Large intestine (tissue), 3 donors: ENCODE measurements at regions not wholly inside any gene's neighbourhood (a gene's known extent, or its start where the extent isn't known, plus 50 kb on each side); places are given as distances from the start of the nearest gene placed in this dataset.

Source experiments
- DNase-seq, 2 donors: peaks; one replicate each; pipeline versions ENCODE4 v3.0.0 to v3.0.0-alpha.2; 2013
- H3K27ac ChIP-seq: one replicate; pipeline ENCODE4 v1.5.1; 2013; ENCODE audit warnings: low read length
- H3K27me3 ChIP-seq: 2 replicates; pipeline ENCODE4 v1.6.1; 2013; ENCODE audit warnings: low read length; ENCODE audit not compliant: control insufficient read depth, insufficient read depth
- H3K36me3 ChIP-seq: 2 replicates; pipeline ENCODE4 v1.6.1; 2013; ENCODE audit warnings: low read length; ENCODE audit not compliant: control insufficient read depth, insufficient read depth
- H3K4me1 ChIP-seq: one replicate; pipeline ENCODE4 v1.6.1; 2013; ENCODE audit warnings: low read length; ENCODE audit not compliant: control insufficient read depth, insufficient read depth
- H3K4me3 ChIP-seq: one replicate; pipeline ENCODE4 v1.5.1; 2013; ENCODE audit warnings: low read length
- H3K9me3 ChIP-seq: one replicate; pipeline ENCODE4 v1.6.1; 2013; ENCODE audit warnings: mild to moderate bottlenecking, low read depth, low read length, moderate library complexity; ENCODE audit not compliant: control insufficient read depth
- WGBS: methylation state at CpG from one replicate; pipeline ENCODE4 v1.1.5; 2013; ENCODE audit warnings: low lambda C conversion rate; ENCODE audit not compliant: insufficient coverage; 5-methylcytosine and 5-hydroxymethylcytosine counted together

DNA sequence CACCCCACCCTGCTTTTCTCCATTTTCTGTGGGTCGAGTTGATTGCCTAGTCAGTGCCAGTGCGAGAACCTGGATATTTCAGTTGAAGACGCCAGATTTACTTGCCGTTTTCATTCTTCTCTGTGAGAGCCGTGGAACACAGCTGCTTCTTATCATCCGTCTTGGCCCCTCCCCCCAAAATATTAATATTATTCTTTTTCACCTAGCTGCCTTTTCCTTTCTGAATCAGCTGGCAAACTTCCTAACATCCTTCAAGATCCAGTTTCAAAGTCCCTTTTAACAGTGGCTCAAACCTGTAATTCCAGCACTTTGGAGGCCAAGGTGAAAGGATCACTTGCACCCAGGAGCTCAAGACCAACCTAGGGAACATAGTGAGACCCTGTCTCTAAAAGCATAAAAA is 117.1 kb upstream of the RASA1 start:
- H3K4me3 ChIP-seq, result no peak overlapping the region
- H3K27me3 ChIP-seq, result no peaks in the 10 kb centered on the region
- H3K27ac ChIP-seq, result no peak overlapping the region
- H3K36me3 ChIP-seq, result no peaks in the 10 kb centered on the region
- H3K4me1 ChIP-seq, result no peaks in the 10 kb centered on the region
- 79% methylated on average over 5 of the region's 6 CpGs for whole genome bisulfite sequencing
- H3K9me3 ChIP-seq, result no peaks in the 10 kb centered on the region
- no peak for DNase-seq

- no peaks in the 10 kb centered on the region for H3K36me3 ChIP-seq
- H3K4me1 ChIP-seq, result no peaks in the 10 kb centered on the region
- DNase-seq, result no peak
- WGBS, result 50% methylated on average over 1 of the region's 1 CpG
- no peaks in the 10 kb centered on the region for H3K9me3 ChIP-seq
- H3K27ac ChIP-seq, result no peak overlapping the region
- H3K27me3 ChIP-seq, result no peaks in the 10 kb centered on the region
- no peak overlapping the region for H3K4me3 ChIP-seq
Measured at GRCh38 chr5:87151547-87151946, 116.1 kb upstream of the RASA1 start.

GRCh38 chr5:87152886-87153285 is 114.8 kb upstream of the RASA1 start:
- DNase-seq, result no peak
- H3K4me3 ChIP-seq, result no peak overlapping the region
- H3K27ac ChIP-seq, result no peak overlapping the region
- 100% methylated on average over 1 of the region's 1 CpG for WGBS
- no peaks in the 10 kb centered on the region for H3K9me3 ChIP-seq
- H3K36me3 ChIP-seq, result no peaks in the 10 kb centered on the region
- no peaks in the 10 kb centered on the region for H3K4me1 ChIP-seq
- H3K27me3 ChIP-seq, result no peaks in the 10 kb centered on the region

- Histone ChIP-seq H3K27ac (no peak overlapping the region), H3K36me3 (no peaks in the 10 kb centered on the region), H3K4me1 (no peaks in the 10 kb centered on the region), H3K4me3 (no peak overlapping the region), H3K9me3 (no peaks in the 10 kb centered on the region), H3K27me3 (no peaks in the 10 kb centered on the region)
- no CpG with 5 or more reads among the region's 3 CpGs for WGBS
- no peak for DNase-seq
Measured at GRCh38 chr5:87154191-87154590, 113.5 kb upstream of the RASA1 start.

DNA sequence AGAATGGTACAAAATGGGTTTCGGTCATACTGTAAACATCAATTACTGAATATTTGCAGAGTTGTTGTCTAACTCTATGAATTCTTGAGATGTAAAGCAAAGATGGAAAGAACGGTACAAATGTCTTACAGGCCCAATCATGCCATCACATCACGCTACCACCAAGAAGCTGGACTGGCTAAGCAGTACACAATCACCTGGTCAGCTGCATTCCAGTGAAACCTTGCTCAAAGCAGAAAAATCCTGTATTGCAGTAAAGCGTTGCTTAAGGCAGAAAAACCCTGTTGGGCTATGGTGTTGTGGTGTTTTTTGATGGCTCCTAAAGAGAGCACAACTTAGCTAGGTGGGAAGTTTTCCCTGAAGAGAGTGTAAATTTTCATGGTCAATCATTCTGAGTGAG is 112.6 kb upstream of the RASA1 start:
- no peak overlapping the region for H3K27ac ChIP-seq
- no peak overlapping the region for H3K4me3 ChIP-seq
- 80% methylated on average over 1 of the region's 4 CpGs for whole genome bisulfite sequencing
- no peaks in the 10 kb centered on the region for H3K36me3 ChIP-seq
- no peak for DNase-seq
- no peaks in the 10 kb centered on the region for H3K4me1 ChIP-seq
- no peaks in the 10 kb centered on the region for H3K27me3 ChIP-seq
- H3K9me3 ChIP-seq, result no peaks in the 10 kb centered on the region

DNA sequence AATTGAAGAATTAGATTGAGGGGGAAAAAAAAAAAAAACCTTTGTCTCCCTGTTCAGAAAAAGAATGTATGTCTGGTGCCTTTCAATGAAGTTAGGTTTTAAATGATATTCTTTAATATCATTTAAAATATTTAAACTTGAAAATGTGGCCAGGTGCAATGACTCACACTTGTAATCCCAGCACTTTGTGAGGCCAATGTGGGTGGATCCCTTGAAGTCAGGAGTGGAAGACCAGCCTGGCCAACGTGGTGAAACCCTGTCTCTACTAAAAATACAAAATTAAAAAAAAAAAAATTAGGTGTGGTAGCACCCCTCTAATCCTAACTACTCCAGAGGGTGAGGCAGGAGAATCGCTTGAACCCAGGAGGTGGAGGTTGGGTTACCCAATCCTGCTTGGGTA is 111.1 kb upstream of the RASA1 start:
- no peak overlapping the region for H3K27ac ChIP-seq
- no peaks in the 10 kb centered on the region for H3K36me3 ChIP-seq
- H3K27me3 ChIP-seq, result no peaks in the 10 kb centered on the region
- H3K4me1 ChIP-seq, result no peaks in the 10 kb centered on the region
- no peak overlapping the region for H3K4me3 ChIP-seq
- WGBS, result no CpG with 5 or more reads among the region's 2 CpGs
- H3K9me3 ChIP-seq, result no peaks in the 10 kb centered on the region
- DNase-seq, result no peak

DNA sequence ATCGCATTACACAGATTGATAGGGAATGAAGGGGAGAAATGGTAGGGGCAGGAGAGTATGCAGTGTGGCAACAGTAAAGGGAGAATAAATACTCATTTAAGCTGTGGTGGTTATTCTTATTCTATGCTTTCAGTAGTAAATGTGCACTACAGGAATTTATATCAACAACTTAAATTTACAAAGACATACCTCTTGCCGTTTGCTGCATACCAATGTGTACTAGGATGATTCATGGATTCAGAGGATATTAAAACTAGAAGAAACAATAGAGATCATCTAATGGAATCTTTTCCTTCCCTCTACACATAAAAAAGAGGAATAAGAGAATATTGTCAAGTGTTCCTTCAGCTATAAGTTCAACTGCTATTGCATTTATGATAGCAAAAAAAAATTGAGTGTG is 103.3 kb upstream of the RASA1 start:
- H3K4me3 ChIP-seq, result no peak overlapping the region

DNA sequence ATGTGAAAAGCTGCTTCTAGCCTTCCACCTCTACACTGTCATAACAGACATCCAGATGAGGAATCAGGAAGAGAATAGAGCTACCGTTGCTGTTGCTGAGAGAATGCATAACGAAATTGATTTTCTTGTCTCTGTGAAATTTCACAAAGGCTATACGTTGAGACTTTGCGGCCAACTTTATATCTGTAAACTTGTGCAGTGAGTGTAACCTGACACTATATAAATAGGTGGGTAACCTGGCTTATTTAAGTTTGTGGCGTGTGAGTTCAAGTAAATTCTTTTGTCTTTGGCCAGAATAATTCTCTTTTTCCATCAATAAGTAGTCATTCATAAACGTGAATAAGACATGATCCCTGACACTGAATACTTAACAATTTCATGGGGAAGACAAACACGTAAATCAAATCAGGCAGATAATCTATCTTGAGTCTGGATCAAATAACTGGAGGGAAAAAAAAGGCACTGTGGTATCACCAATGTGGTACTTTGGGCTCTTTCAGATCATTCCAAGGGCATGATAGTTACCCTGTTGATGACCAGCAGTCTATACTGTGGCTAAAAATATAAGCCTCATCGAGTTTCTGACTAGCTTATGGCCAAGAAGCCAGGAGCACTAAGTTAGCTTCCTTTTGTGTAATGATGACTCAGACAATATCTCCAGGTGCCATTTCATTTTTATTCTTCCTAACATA is 98.2 kb upstream of the RASA1 start:
- Histone ChIP-seq H3K36me3 (no peaks in the 10 kb centered on the region), H3K4me3 (no peak overlapping the region), H3K9me3 (no peaks in the 10 kb centered on the region), H3K27me3 (no peaks in the 10 kb centered on the region), H3K27ac (no peak overlapping the region), H3K4me1 (no peaks in the 10 kb centered on the region)
- 60% methylated on average over 1 of the region's 8 CpGs for WGBS
- no peak for DNase-seq

More for the DNA sequence above, 103.3 kb upstream of the RASA1 start:
- no peaks in the 10 kb centered on the region for H3K36me3 ChIP-seq
- DNase-seq, result no peak
- H3K4me1 ChIP-seq, result no peaks in the 10 kb centered on the region
- no peaks in the 10 kb centered on the region for H3K9me3 ChIP-seq
- no peaks in the 10 kb centered on the region for H3K27me3 ChIP-seq
- no peak overlapping the region for H3K27ac ChIP-seq
- WGBS, result no CpG with 5 or more reads among the region's 2 CpGs

DNA sequence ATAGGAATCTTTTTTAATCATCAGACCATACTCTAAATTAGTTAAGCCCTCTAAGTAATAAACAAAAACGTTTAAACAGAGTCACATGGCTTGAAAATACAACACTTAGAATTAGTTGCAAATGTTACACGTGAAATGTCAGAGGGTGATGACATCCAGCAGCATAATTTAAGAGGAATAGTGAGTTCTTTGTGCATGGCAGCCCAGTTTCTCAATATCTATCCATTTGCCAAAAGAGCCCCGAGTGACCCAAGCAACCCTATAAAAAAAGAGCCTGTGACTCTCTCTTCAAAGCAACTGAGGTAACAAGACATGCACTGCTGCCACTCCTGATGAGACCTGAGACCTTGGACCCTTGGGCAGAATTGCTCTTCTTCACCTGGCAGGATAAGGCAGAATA is 96.9 kb upstream of the RASA1 start:
- DNase-seq, result peak in 1 of 2 donors; percentile 1
- H3K9me3 ChIP-seq, result no peaks in the 10 kb centered on the region
- no CpG with 5 or more reads among the region's 3 CpGs for WGBS
- no peaks in the 10 kb centered on the region for H3K36me3 ChIP-seq
- no peak overlapping the region for H3K4me3 ChIP-seq
- no peak overlapping the region for H3K27ac ChIP-seq
- no peaks in the 10 kb centered on the region for H3K27me3 ChIP-seq
- H3K4me1 ChIP-seq, result no peaks in the 10 kb centered on the region

DNA sequence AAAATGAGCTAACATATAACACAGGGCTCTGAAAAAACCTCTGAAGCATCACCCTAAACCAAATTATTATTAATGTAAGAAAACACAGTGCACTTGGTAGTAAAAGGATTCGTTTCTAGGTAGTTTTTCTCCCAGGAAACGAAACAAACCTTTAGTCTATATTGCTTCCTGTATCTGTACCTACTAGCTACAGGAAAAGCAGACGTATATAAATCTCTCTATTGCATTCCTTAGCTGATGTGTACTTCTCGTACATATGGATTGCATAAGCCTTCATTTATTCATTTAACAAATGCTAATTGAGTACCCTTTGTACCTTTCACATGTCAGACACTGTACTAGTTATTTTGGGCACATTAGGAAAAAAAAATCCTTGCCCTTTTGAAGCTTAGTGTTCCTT is 85.0 kb upstream of the RASA1 start:
- Histone ChIP-seq H3K27me3 (no peaks in the 10 kb centered on the region), H3K4me1 (no peaks in the 10 kb centered on the region), H3K36me3 (no peaks in the 10 kb centered on the region), H3K9me3 (no peaks in the 10 kb centered on the region), H3K4me3 (no peak overlapping the region), H3K27ac (no peak overlapping the region)
- 51% methylated on average over 2 of the region's 4 CpGs for WGBS
- no peak for DNase-seq

DNA sequence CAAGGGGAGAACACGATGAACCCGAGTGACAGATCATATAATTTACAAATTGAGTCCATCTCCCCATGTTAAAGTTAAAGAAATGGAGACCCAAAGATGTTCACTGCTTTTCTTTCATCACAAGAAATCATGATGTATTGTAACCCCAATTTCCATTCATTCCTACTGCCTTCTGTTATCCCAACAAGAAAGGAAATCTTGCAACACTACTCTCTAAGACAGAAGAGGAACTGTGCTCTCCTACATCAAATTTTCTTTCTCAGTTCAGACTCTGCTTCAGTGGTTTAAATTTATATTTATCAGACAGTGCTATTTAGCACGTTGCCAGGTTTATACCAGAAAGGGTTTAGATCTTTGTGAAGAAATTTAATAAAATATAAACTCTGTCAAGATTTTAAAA is 83.8 kb upstream of the RASA1 start:
- Histone ChIP-seq H3K4me3 (no peak overlapping the region), H3K27ac (no peak overlapping the region), H3K9me3 (no peaks in the 10 kb centered on the region), H3K27me3 (no peaks in the 10 kb centered on the region), H3K36me3 (no peaks in the 10 kb centered on the region), H3K4me1 (no peaks in the 10 kb centered on the region)
- no peak for DNase-seq
- WGBS, result 100% methylated on average over 1 of the region's 3 CpGs
